ENCODE measurements at regions not wholly inside any gene's neighbourhood (a gene's known extent, or its start where the extent isn't known, plus 50 kb on each side); places are given as distances from the start of the nearest gene placed in this dataset.

DNA sequence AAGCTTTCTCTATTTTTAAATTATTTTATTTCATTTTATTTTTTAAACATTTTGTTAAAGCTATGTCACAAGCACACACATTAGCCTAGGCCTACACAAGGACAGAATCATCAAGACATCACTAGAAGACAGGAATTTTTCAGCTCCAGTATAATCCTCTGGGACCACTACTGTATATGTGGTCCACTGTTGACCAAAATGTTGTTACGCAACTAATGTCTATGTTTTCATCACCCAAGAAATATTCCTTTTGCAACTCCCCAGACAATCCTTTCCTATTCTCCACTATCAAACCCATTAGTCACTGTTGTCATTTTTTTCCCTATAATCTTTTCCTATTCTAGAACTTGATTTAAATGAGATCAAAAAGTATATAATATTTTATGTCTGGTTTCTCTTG is 2371.7 kb upstream of the C9orf72 start:
- TF ChIP-seq ZNF217 (IDR thresholded peaks at IDR 0.05) (no peak), SREBF1 (IDR thresholded peaks at IDR 0.05; ENCODE audit: low read length) (no peak), RELA (IDR thresholded peaks at IDR 0.05; ENCODE audit: borderline replicate concordance, partially characterized antibody) (no peak), BACH1 (IDR thresholded peaks at IDR 0.05; ENCODE audit: borderline replicate concordance) (no peak), RAD51 (IDR thresholded peaks at IDR 0.05) (no peak), FOXM1 (IDR thresholded peaks at IDR 0.05; ENCODE audit: low read depth, low read length) (no peak), BHLHE40 (IDR thresholded peaks at IDR 0.05; ENCODE audit: borderline replicate concordance in 1 of 2, low read depth in 2 of 2, low read length in 1 of 2) (no peak), CHD1 (IDR thresholded peaks at IDR 0.05; ENCODE audit: low read depth, low read length) (no peak), EZH2 (IDR thresholded peaks at IDR 0.05; ENCODE audit: borderline replicate concordance, control insufficient read depth, low read depth, low read length) (no peak), ZZZ3 (IDR thresholded peaks at IDR 0.05; ENCODE audit: control insufficient read depth, insufficient read length, low read depth) (no peak), POLR2A (IDR thresholded peaks at IDR 0.05; ENCODE audit: low read depth, low read length) (no peak)
- TF ChIP-seq, protein P1, sequence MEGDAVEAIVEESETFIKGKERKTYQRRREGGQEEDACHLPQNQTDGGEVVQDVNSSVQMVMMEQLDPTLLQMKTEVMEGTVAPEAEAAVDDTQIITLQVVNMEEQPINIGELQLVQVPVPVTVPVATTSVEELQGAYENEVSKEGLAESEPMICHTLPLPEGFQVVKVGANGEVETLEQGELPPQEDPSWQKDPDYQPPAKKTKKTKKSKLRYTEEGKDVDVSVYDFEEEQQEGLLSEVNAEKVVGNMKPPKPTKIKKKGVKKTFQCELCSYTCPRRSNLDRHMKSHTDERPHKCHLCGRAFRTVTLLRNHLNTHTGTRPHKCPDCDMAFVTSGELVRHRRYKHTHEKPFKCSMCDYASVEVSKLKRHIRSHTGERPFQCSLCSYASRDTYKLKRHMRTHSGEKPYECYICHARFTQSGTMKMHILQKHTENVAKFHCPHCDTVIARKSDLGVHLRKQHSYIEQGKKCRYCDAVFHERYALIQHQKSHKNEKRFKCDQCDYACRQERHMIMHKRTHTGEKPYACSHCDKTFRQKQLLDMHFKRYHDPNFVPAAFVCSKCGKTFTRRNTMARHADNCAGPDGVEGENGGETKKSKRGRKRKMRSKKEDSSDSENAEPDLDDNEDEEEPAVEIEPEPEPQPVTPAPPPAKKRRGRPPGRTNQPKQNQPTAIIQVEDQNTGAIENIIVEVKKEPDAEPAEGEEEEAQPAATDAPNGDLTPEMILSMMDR (IDR thresholded peaks at IDR 0.05 in 2 of 3, conservative IDR thresholded peaks at IDR 0.05 in 1 of 3; ENCODE audit: control insufficient read depth in 2 of 3, extremely low read depth in 1 of 3, insufficient read depth in 1 of 3, low read depth in 3 of 3, low read length in 3 of 3): no peak
